Caco-2 (cell line): ENCODE measurements at regions not wholly inside any gene's neighbourhood (a gene's known extent, or its start where the extent isn't known, plus 50 kb on each side); places are given as distances from the start of the nearest gene placed in this dataset.

ENCODE experiments used
- BruUV-seq: library from RNA; stranded (reverse); fragments of 400-500 nt; replicated peaks from 2 replicates; lab custom pipeline; 2021; lab: Mats Ljungman, UMichigan
- CTCF ChIA-PET: fragments of 300-600 bp; sonication (Branson Sonifier 250); formaldehyde crosslinking; loops from one replicate; lab custom pipeline; 2022; ENCODE audit warnings: antibody characterized with exemption; lab: Charles Lee
- POLR2A ChIA-PET: fragments of 300-600 bp; sonication (Branson Sonifier 250); formaldehyde crosslinking; loops from one replicate; lab custom pipeline; 2022; ENCODE audit warnings: antibody characterized with exemption; lab: Charles Lee
- DNase-seq, 2 experiments: peaks; one replicate each; pipeline versions ENCODE4 v3.0.0 to v3.0.0-alpha.2; 2020 to 2022
- H3K27me3 ChIP-seq: replicated peaks from 2 replicates; pipeline ENCODE4 v1.6.0; 2011; ENCODE audit warnings: low read length; ENCODE audit not compliant: control insufficient read depth, insufficient read depth
- H3K36me3 ChIP-seq: 2 replicates; pipeline ENCODE4 v1.5.1; 2011; ENCODE audit warnings: low read length; ENCODE audit not compliant: control insufficient read depth, insufficient read depth
- H3K4me1 ChIP-seq: fragments of 250-450 bp; sonication (Bioruptor Pico); 2 replicates; pipeline ENCODE4 v1.5.1; 2020; ENCODE audit warnings: mild to moderate bottlenecking
- H3K4me3 ChIP-seq: 2 replicates; pipeline ENCODE4 v1.5.1; 2011; ENCODE audit warnings: low read depth, mild to moderate bottlenecking, control low read depth, low read length
- H3K9me3 ChIP-seq: fragments of 250-450 bp; sonication (Bioruptor Pico); 2 replicates; pipeline ENCODE4 v1.5.1; 2020; ENCODE audit warnings: mild to moderate bottlenecking, moderate library complexity
- H3K27ac Mint-ChIP-seq: one replicate; pipeline ENCODE4 v1.8.0; 2022; ENCODE audit warnings: mixed read lengths; ENCODE audit not compliant: unreplicated experiment
- H3K27me3 Mint-ChIP-seq: one replicate; pipeline ENCODE4 v1.8.0; 2022; ENCODE audit warnings: mixed read lengths; ENCODE audit not compliant: insufficient read depth, unreplicated experiment
- H3K36me3 Mint-ChIP-seq: one replicate; pipeline ENCODE4 v1.8.0; 2022; ENCODE audit warnings: mild to moderate bottlenecking, mixed read lengths; ENCODE audit not compliant: insufficient read depth, unreplicated experiment
- H3K4me1 Mint-ChIP-seq: one replicate; pipeline ENCODE4 v1.8.0; 2022; ENCODE audit warnings: low read depth, mixed read lengths; ENCODE audit not compliant: unreplicated experiment
- H3K4me3 Mint-ChIP-seq: one replicate; pipeline ENCODE4 v1.8.0; 2022; ENCODE audit warnings: mild to moderate bottlenecking, moderate library complexity, mixed read lengths; ENCODE audit not compliant: unreplicated experiment
- H3K9me3 Mint-ChIP-seq: one replicate; pipeline ENCODE4 v1.8.0; 2022; ENCODE audit warnings: mixed read lengths; ENCODE audit not compliant: unreplicated experiment
- intact Hi-C: fragments of 100-400 bp; cut with micrococcal nuclease; formaldehyde crosslinking; loops from one replicate; pipeline ENCODE4 v1.10.0; 2022; ENCODE audit not compliant: unreplicated experiment
- TF ChIP-seq, protein P1 (sequence below), 2 experiments: fragments of 200-600 bp in 1 of 2; IDR thresholded peaks; 1 replicate in 1 of 2; 2 replicates in 1 of 2; pipeline versions ENCODE4 v1.5.1 to v1.8.0; 2011 to 2022; ENCODE audit warnings: antibody characterized with exemption in 1 of 2, control low read depth in 1 of 2, inconsistent platforms in 1 of 2, low read depth in 1 of 2, low read length in 1 of 2, mild to moderate bottlenecking in 1 of 2, moderate library complexity in 1 of 2; ENCODE audit not compliant: insufficient read depth in 1 of 2, severe bottlenecking in 1 of 2, unreplicated experiment in 1 of 2

GRCh38 chr2:182621191-182621590, 94.9 kb upstream of the DNAJC10 start:
- Mint-ChIP-seq H3K36me3 (no peaks in the 10 kb centered on the region), H3K27ac (no peak overlapping the region), H3K27me3 (no peaks in the 10 kb centered on the region), H3K4me3 (no peak overlapping the region), H3K9me3 (no peaks in the 10 kb centered on the region), H3K4me1 (peaks cover 15% of the 10 kb centered on the region)
- Histone ChIP-seq H3K4me1 (peaks cover 19% of the 10 kb centered on the region), H3K36me3 (no peaks in the 10 kb centered on the region; the same call in 1 of the 2 replicates), H3K9me3 (no peaks in the 10 kb centered on the region), H3K27me3 (no peaks in the 10 kb centered on the region; the same call in 1 of the 2 replicates), H3K4me3 (no peak overlapping the region)
- no peak for DNase-seq
- ChIA-PET POLR2A (no interaction called here), CTCF (no interaction called here)
- TF ChIP-seq, protein P1, sequence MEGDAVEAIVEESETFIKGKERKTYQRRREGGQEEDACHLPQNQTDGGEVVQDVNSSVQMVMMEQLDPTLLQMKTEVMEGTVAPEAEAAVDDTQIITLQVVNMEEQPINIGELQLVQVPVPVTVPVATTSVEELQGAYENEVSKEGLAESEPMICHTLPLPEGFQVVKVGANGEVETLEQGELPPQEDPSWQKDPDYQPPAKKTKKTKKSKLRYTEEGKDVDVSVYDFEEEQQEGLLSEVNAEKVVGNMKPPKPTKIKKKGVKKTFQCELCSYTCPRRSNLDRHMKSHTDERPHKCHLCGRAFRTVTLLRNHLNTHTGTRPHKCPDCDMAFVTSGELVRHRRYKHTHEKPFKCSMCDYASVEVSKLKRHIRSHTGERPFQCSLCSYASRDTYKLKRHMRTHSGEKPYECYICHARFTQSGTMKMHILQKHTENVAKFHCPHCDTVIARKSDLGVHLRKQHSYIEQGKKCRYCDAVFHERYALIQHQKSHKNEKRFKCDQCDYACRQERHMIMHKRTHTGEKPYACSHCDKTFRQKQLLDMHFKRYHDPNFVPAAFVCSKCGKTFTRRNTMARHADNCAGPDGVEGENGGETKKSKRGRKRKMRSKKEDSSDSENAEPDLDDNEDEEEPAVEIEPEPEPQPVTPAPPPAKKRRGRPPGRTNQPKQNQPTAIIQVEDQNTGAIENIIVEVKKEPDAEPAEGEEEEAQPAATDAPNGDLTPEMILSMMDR (IDR thresholded peaks at IDR 0.05; ENCODE audit: insufficient read depth in 1 of 2, low read depth in 1 of 2, low read length in 1 of 2, severe bottlenecking in 1 of 2, unreplicated experiment in 1 of 2): no peak
- intact Hi-C loops: no loop called here
- no TSS peak for BruUV-seq

GRCh38 chr2:182621810-182622209, 94.2 kb upstream of the DNAJC10 start:
- Histone ChIP-seq H3K9me3 (no peaks in the 10 kb centered on the region), H3K36me3 (no peaks in the 10 kb centered on the region; the same call in 1 of the 2 replicates), H3K4me3 (no peak overlapping the region), H3K4me1 (peaks cover 12% of the 10 kb centered on the region), H3K27me3 (no peaks in the 10 kb centered on the region; the same call in 1 of the 2 replicates)
- no peak overlapping the region for H3K4me3 Mint-ChIP-seq
- TF ChIP-seq, protein P1 (IDR thresholded peaks at IDR 0.05; ENCODE audit: insufficient read depth in 1 of 2, low read depth in 1 of 2, low read length in 1 of 2, severe bottlenecking in 1 of 2, unreplicated experiment in 1 of 2): no peak
- no peaks in the 10 kb centered on the region for H3K36me3 Mint-ChIP-seq
- H3K27me3 Mint-ChIP-seq: no peaks in the 10 kb centered on the region
- no peak overlapping the region for H3K27ac Mint-ChIP-seq
- no peaks in the 10 kb centered on the region for H3K9me3 Mint-ChIP-seq
- H3K4me1 Mint-ChIP-seq: peaks cover 12% of the 10 kb centered on the region
- ChIA-PET POLR2A (no interaction called here), CTCF (no interaction called here)
- no TSS peak for BruUV-seq
- no peak for DNase-seq
- intact Hi-C loops: no loop called here

- Mint-ChIP-seq H3K27ac (no peak overlapping the region), H3K4me1 (peaks cover 7% of the 10 kb centered on the region), H3K4me3 (no peak overlapping the region), H3K9me3 (no peaks in the 10 kb centered on the region), H3K27me3 (no peaks in the 10 kb centered on the region), H3K36me3 (no peaks in the 10 kb centered on the region)
- POLR2A ChIA-PET: no interaction called here
- H3K4me3 ChIP-seq: no peak overlapping the region
- BruUV-seq: no TSS peak
- H3K27me3 ChIP-seq: no peaks in the 10 kb centered on the region; the same call in 1 of the 2 replicates
- H3K9me3 ChIP-seq: no peaks in the 10 kb centered on the region
- CTCF ChIA-PET: no interaction called here
- peaks cover 8% of the 10 kb centered on the region for H3K4me1 ChIP-seq
- TF ChIP-seq, protein P1 (IDR thresholded peaks at IDR 0.05; ENCODE audit: insufficient read depth in 1 of 2, low read depth in 1 of 2, low read length in 1 of 2, severe bottlenecking in 1 of 2, unreplicated experiment in 1 of 2): no peak
- intact Hi-C loops: no loop called here
- H3K36me3 ChIP-seq: no peaks in the 10 kb centered on the region; the same call in 1 of the 2 replicates
- no peak for DNase-seq
Observed at GRCh38 chr2:182622231-182622630, 93.8 kb upstream of the DNAJC10 start.
